ENCODE measurements at regions not wholly inside any gene's neighbourhood (a gene's known extent, or its start where the extent isn't known, plus 50 kb on each side); places are given as distances from the start of the nearest gene placed in this dataset.
"Not testable (repeated sequence)": the region's sequence is repeated elsewhere in the genome, so short reads cannot be mapped to it uniquely, and the experiment has no call there.

- TF ChIP-seq E2F1 (CRISPR knock-in tag; IDR thresholded peaks at IDR 0.05); ZNF317 (CRISPR knock-in tag; IDR thresholded peaks at IDR 0.05; ENCODE audit: borderline replicate concordance, low read depth): not testable (repeated sequence)
- TF ChIP-seq, protein P1, sequence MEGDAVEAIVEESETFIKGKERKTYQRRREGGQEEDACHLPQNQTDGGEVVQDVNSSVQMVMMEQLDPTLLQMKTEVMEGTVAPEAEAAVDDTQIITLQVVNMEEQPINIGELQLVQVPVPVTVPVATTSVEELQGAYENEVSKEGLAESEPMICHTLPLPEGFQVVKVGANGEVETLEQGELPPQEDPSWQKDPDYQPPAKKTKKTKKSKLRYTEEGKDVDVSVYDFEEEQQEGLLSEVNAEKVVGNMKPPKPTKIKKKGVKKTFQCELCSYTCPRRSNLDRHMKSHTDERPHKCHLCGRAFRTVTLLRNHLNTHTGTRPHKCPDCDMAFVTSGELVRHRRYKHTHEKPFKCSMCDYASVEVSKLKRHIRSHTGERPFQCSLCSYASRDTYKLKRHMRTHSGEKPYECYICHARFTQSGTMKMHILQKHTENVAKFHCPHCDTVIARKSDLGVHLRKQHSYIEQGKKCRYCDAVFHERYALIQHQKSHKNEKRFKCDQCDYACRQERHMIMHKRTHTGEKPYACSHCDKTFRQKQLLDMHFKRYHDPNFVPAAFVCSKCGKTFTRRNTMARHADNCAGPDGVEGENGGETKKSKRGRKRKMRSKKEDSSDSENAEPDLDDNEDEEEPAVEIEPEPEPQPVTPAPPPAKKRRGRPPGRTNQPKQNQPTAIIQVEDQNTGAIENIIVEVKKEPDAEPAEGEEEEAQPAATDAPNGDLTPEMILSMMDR (IDR thresholded peaks at IDR 0.05), result not testable (repeated sequence)
- TF ChIP-seq, protein P2, sequence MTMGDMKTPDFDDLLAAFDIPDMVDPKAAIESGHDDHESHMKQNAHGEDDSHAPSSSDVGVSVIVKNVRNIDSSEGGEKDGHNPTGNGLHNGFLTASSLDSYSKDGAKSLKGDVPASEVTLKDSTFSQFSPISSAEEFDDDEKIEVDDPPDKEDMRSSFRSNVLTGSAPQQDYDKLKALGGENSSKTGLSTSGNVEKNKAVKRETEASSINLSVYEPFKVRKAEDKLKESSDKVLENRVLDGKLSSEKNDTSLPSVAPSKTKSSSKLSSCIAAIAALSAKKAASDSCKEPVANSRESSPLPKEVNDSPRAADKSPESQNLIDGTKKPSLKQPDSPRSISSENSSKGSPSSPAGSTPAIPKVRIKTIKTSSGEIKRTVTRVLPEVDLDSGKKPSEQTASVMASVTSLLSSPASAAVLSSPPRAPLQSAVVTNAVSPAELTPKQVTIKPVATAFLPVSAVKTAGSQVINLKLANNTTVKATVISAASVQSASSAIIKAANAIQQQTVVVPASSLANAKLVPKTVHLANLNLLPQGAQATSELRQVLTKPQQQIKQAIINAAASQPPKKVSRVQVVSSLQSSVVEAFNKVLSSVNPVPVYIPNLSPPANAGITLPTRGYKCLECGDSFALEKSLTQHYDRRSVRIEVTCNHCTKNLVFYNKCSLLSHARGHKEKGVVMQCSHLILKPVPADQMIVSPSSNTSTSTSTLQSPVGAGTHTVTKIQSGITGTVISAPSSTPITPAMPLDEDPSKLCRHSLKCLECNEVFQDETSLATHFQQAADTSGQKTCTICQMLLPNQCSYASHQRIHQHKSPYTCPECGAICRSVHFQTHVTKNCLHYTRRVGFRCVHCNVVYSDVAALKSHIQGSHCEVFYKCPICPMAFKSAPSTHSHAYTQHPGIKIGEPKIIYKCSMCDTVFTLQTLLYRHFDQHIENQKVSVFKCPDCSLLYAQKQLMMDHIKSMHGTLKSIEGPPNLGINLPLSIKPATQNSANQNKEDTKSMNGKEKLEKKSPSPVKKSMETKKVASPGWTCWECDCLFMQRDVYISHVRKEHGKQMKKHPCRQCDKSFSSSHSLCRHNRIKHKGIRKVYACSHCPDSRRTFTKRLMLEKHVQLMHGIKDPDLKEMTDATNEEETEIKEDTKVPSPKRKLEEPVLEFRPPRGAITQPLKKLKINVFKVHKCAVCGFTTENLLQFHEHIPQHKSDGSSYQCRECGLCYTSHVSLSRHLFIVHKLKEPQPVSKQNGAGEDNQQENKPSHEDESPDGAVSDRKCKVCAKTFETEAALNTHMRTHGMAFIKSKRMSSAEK (CRISPR knock-in tag; IDR thresholded peaks at IDR 0.05; ENCODE audit: borderline replicate concordance), result not testable (repeated sequence)
Observed at GRCh38 chr2:85965770-85966169, 77.0 kb upstream of the ST3GAL5 start.
